ENCODE measurements at regions not wholly inside any gene's neighbourhood (a gene's known extent, or its start where the extent isn't known, plus 50 kb on each side); places are given as distances from the start of the nearest gene placed in this dataset.

GRCh38 chr3:178384321-178385230 lies 151.7 kb upstream of the KCNMB2 start:
- H3K4me3 ChIP-seq (ENCODE audit: low read depth, low read length), result no peak overlapping the region
- H3K36me3 ChIP-seq (ENCODE audit: control insufficient read depth, insufficient read depth, low read length), result no peaks in the 10 kb centered on the region
- FAIRE-seq (no peak), DNase-seq (ENCODE audit: low read depth) (no peak)
- H3K27me3 ChIP-seq (ENCODE audit: control insufficient read depth, insufficient read depth, low read length), result no peaks in the 10 kb centered on the region
- no peak for TF ChIP-seq CTCF (IDR thresholded peaks at IDR 0.05; ENCODE audit: insufficient read depth, low read length, severe bottlenecking)

- peak; percentile 54 for TF ChIP-seq CTCF (IDR thresholded peaks at IDR 0.05; ENCODE audit: insufficient read depth, low read length, severe bottlenecking)
- Histone ChIP-seq H3K4me3 (ENCODE audit: low read depth, low read length) (no peak overlapping the region), H3K36me3 (ENCODE audit: control insufficient read depth, insufficient read depth, low read length) (no peaks in the 10 kb centered on the region), H3K27me3 (ENCODE audit: control insufficient read depth, insufficient read depth, low read length) (no peaks in the 10 kb centered on the region)
- FAIRE-seq (no peak), DNase-seq (ENCODE audit: low read depth) (peak; percentile 36)
Measured at GRCh38 chr3:178385280-178385952, 150.8 kb upstream of the KCNMB2 start.

DNA sequence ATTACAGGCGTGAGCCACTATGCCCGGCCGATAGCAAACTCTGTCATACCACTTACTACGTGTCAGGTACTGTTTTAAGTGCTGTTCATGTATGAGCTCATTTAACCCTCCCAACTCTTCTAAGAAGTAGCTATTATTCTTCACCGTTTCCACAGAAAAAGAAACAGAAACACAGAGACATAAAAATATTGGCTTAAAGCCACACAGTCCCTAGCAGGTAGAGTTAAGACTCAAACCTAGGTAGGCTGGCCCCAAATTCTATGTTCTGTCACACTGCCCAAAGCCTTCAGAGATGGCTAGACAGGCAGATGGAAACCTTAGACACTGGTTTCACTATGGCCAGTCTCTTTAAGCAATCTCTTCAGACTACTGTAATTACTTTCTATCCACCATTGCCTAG lies 149.8 kb upstream of the KCNMB2 start:
- Histone ChIP-seq H3K4me3 (ENCODE audit: low read depth, low read length) (no peak overlapping the region), H3K27me3 (ENCODE audit: control insufficient read depth, insufficient read depth, low read length) (no peaks in the 10 kb centered on the region), H3K36me3 (ENCODE audit: control insufficient read depth, insufficient read depth, low read length) (no peaks in the 10 kb centered on the region)
- TF ChIP-seq CTCF (IDR thresholded peaks at IDR 0.05; ENCODE audit: insufficient read depth, low read length, severe bottlenecking), result no peak
- no peak for FAIRE-seq
- no peak for DNase-seq (ENCODE audit: low read depth)

- no peak for TF ChIP-seq CTCF (IDR thresholded peaks at IDR 0.05; ENCODE audit: insufficient read depth, low read length, severe bottlenecking)
- no peaks in the 10 kb centered on the region for H3K36me3 ChIP-seq (ENCODE audit: control insufficient read depth, insufficient read depth, low read length)
- no peaks in the 10 kb centered on the region for H3K27me3 ChIP-seq (ENCODE audit: control insufficient read depth, insufficient read depth, low read length)
- DNase-seq (ENCODE audit: low read depth), result no peak
- no peak overlapping the region for H3K4me3 ChIP-seq (ENCODE audit: low read depth, low read length)
- FAIRE-seq, result no peak
Measured at GRCh38 chr3:178386880-178387279, 149.4 kb upstream of the KCNMB2 start.

DNA sequence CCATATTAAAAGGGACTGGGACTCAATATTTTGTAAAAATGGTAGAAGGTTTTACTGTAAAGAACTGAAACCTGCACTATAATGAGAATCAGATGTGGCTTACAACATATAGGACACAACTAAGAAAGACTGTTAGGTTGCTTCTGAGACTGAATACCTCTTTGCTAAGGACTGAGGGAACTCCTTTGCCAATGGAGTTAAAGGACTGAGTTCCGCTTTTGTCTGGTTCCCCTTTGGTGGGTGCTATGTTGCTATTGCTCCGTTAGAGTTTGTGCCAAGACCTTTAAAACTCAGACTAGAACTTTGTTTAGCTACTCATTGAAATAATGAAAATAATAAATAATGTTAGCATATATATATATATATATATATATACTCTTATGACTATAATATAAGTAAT lies 147.8 kb upstream of the KCNMB2 start:
- FAIRE-seq, result no peak
- Histone ChIP-seq H3K36me3 (ENCODE audit: control insufficient read depth, insufficient read depth, low read length) (no peaks in the 10 kb centered on the region), H3K27me3 (ENCODE audit: control insufficient read depth, insufficient read depth, low read length) (no peaks in the 10 kb centered on the region), H3K4me3 (ENCODE audit: low read depth, low read length) (no peak overlapping the region)
- no peak for DNase-seq (ENCODE audit: low read depth)
- TF ChIP-seq CTCF (IDR thresholded peaks at IDR 0.05; ENCODE audit: insufficient read depth, low read length, severe bottlenecking), result no peak
